Ishikawa (cell line): ENCODE measurements at regions not wholly inside any gene's neighbourhood (a gene's known extent, or its start where the extent isn't known, plus 50 kb on each side); places are given as distances from the start of the nearest gene placed in this dataset.

Experiments used
- CEBPB ChIP-seq: IDR thresholded peaks from 2 replicates; pipeline ENCODE4 v1.6.1; 2012
- CREB1 ChIP-seq: IDR thresholded peaks from 2 replicates; pipeline ENCODE4 v1.6.1; 2012; ENCODE audit warnings: low read depth
- EGR1 ChIP-seq: IDR thresholded peaks from 2 replicates; pipeline ENCODE4 v1.6.1; 2012
- EP300 ChIP-seq: IDR thresholded peaks from 2 replicates; pipeline ENCODE4 v1.6.1; 2012; ENCODE audit warnings: borderline replicate concordance
- FOXM1 ChIP-seq: IDR thresholded peaks from 2 replicates; pipeline ENCODE4 v1.6.1; 2012; ENCODE audit warnings: low read depth, borderline replicate concordance
- NFIC ChIP-seq: IDR thresholded peaks from 2 replicates; pipeline ENCODE4 v1.6.1; 2012
- RAD21 ChIP-seq: IDR thresholded peaks from 2 replicates; pipeline ENCODE4 v1.6.1; 2012; ENCODE audit warnings: low read depth
- TAF1 ChIP-seq: IDR thresholded peaks from 2 replicates; pipeline ENCODE4 v1.6.1; 2012; ENCODE audit warnings: low read depth, mild to moderate bottlenecking
- TCF12 ChIP-seq: IDR thresholded peaks from 2 replicates; pipeline ENCODE4 v1.6.1; 2012; ENCODE audit warnings: low read depth
- TEAD4 ChIP-seq: IDR thresholded peaks from 2 replicates; pipeline ENCODE4 v1.6.1; 2012
- YY1 ChIP-seq: IDR thresholded peaks from 2 replicates; pipeline ENCODE4 v1.6.1; 2012; ENCODE audit warnings: low read depth
- ZBTB7A ChIP-seq: IDR thresholded peaks from 2 replicates; pipeline ENCODE4 v1.6.1; 2012; ENCODE audit warnings: low read depth
- TF ChIP-seq, protein P1 (sequence below): IDR thresholded peaks from 2 replicates; pipeline ENCODE4 v1.6.1; 2012
- TF ChIP-seq, protein P2 (sequence below): IDR thresholded peaks from 2 replicates; pipeline ENCODE4 v1.6.1; 2012; ENCODE audit warnings: low read depth, mild to moderate bottlenecking
- TF ChIP-seq, protein P3 (sequence below): IDR thresholded peaks from 2 replicates; pipeline ENCODE4 v1.6.1; 2012

DNA sequence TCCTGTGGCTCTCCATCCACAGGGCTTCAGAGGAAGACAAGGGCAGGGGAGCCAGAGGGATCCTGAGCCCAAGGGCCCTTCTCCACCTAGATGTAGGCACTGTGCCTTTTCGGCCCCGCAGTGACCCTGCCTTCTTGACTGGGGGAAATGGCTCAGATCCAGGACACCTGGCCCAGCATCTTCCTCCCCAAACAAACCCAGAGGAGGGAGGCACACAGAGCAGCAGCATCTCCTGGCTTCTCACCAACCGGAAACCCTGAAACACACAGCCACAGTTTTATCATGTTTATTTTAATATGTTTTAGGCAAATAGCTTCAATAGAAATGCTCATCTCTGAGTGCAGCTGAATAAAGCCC, 84.5 kb upstream of the LRFN2 start:
- TF ChIP-seq CEBPB (no peak), YY1 (no peak), EGR1 (no peak), FOXM1 (no peak), TAF1 (no peak), CREB1 (no peak), EP300 (no peak), ZBTB7A (no peak), TEAD4 (no peak)
- TF ChIP-seq, protein P1, sequence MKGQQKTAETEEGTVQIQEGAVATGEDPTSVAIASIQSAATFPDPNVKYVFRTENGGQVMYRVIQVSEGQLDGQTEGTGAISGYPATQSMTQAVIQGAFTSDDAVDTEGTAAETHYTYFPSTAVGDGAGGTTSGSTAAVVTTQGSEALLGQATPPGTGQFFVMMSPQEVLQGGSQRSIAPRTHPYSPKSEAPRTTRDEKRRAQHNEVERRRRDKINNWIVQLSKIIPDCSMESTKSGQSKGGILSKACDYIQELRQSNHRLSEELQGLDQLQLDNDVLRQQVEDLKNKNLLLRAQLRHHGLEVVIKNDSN: no peak
- TF ChIP-seq, protein P2, sequence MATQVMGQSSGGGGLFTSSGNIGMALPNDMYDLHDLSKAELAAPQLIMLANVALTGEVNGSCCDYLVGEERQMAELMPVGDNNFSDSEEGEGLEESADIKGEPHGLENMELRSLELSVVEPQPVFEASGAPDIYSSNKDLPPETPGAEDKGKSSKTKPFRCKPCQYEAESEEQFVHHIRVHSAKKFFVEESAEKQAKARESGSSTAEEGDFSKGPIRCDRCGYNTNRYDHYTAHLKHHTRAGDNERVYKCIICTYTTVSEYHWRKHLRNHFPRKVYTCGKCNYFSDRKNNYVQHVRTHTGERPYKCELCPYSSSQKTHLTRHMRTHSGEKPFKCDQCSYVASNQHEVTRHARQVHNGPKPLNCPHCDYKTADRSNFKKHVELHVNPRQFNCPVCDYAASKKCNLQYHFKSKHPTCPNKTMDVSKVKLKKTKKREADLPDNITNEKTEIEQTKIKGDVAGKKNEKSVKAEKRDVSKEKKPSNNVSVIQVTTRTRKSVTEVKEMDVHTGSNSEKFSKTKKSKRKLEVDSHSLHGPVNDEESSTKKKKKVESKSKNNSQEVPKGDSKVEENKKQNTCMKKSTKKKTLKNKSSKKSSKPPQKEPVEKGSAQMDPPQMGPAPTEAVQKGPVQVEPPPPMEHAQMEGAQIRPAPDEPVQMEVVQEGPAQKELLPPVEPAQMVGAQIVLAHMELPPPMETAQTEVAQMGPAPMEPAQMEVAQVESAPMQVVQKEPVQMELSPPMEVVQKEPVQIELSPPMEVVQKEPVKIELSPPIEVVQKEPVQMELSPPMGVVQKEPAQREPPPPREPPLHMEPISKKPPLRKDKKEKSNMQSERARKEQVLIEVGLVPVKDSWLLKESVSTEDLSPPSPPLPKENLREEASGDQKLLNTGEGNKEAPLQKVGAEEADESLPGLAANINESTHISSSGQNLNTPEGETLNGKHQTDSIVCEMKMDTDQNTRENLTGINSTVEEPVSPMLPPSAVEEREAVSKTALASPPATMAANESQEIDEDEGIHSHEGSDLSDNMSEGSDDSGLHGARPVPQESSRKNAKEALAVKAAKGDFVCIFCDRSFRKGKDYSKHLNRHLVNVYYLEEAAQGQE: no peak
- TF ChIP-seq, protein P3, sequence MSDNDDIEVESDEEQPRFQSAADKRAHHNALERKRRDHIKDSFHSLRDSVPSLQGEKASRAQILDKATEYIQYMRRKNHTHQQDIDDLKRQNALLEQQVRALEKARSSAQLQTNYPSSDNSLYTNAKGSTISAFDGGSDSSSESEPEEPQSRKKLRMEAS: no peak

DNA sequence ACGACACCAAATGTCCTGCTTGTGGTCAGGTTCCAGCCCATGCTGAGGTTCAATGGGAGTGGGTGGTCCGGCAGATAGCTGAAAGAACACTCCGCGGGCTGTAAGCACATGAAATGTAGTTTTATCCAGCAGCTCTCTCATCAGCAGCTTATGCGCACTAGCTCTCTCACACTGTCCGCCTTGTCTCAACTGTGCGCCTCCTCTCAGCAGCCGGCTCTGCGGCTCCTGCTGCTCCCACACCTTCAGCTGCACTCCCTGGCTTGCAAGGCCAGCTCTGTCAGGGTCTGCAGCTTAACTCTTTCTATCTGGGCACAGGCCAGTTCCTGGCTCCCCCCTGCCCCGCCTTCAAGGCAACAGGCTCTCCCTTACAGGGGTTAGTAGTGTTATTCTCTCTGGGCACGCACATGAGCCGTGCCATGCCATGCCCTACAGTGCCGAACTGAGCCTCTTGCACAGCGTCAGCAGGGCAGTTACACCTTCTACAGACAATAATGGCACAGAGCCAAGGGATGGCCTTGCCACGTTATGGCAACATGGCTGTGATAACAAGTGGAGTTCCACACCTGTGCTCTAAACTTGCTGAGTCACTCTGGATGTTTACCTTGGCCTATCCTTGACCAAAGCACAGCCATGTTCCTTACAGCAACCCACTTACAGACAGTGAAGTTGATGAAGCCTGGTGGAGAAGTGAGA, 84.0 kb upstream of the LRFN2 start:
- TF ChIP-seq TEAD4 (no peak), CREB1 (no peak), FOXM1 (no peak), RAD21 (no peak), CEBPB (no peak), ZBTB7A (no peak), NFIC (no peak)
- TF ChIP-seq, protein P3: no peak
- TF ChIP-seq, protein P1: no peak
- TF ChIP-seq, protein P2: no peak

DNA sequence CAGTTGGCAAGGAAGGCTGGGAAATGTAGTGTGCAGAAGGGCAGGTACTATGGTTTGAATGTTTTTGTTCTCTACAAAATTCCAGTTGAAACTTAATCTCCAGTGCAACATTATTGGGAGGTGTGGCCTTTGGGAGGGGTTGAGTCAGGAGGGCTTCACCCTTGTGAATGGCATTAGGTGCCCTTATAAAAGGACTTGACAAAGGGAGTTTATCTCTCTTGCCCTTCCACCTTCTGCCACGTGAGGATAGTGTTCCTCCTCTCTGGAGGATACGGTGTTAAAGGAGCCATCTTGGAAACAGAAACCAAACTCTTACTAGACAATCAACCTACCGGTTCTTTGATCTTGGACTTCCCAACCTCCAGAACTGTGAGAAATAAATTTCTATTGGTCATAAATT, 82.2 kb upstream of the LRFN2 start:
- TF ChIP-seq RAD21 (no peak), TEAD4 (no peak), EGR1 (no peak), FOXM1 (no peak)

DNA sequence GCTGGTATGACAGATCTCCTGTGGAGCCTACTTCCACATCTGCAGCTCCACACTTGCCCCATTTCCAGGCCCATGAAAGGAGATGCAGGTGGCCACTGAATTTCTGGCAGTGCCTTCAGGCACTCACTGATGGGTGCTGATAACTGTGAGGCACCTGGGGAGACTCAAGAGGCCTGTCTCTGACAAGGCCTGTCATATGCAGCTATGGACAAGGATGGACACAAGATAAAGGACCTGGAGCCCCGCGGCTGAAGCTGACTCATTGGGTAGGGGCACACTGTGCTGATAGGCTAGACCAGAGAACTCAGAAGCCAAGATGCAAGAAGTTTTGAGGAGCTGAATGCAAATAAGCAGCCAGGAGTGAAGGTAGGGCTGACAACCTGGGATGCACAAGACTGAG, 81.0 kb upstream of the LRFN2 start:
- TF ChIP-seq CREB1 (no peak), YY1 (no peak)

DNA sequence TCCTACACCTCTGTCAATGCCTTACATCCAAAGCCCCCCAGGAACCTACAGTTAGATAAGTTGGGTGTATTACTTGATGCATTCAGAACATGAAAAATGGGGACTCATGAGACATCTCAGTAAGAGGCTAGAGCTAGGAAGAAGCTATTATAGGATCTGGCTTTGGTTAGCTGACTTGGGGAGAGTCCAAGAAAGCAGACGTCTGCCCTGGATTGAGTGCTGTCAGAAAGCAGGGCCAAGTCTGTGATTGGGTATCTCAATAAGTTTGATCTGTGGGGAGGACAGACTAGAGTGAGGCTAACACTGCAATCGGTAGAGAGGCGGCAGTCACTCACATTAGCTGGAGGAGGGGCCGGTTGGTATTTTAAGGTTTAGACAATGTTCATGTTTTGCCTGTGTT, 79.4 kb upstream of the LRFN2 start:
- no peak for TF ChIP-seq TCF12
- TF ChIP-seq ZBTB7A: no peak
- no peak for TF ChIP-seq RAD21
- TF ChIP-seq YY1: no peak
- no peak for TF ChIP-seq NFIC
- no peak for TF ChIP-seq TEAD4
- TF ChIP-seq EP300: no peak

DNA sequence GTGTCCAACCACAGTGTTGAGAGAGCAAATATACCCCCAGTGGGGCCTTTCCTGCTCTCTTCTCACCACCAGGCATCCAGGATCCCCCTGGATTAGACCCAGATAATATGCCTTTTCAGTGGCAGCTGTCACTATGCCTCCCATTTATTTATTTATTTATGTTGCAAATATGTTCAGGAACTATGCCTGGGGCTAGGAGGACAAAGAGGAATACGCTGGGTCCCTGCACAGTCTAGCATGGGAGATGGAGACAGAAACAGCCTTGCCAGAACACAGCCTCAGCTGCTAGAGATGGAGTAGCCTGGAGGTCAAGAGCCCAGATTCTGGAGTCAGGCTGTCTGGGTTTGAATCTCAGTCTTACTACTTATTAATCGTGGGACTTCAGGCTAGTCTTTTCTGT, 74.6 kb upstream of the LRFN2 start:
- no peak for TF ChIP-seq EP300
- TF ChIP-seq CEBPB: no peak
- TF ChIP-seq TAF1: no peak
- TF ChIP-seq RAD21: no peak
- TF ChIP-seq ZBTB7A: no peak

DNA sequence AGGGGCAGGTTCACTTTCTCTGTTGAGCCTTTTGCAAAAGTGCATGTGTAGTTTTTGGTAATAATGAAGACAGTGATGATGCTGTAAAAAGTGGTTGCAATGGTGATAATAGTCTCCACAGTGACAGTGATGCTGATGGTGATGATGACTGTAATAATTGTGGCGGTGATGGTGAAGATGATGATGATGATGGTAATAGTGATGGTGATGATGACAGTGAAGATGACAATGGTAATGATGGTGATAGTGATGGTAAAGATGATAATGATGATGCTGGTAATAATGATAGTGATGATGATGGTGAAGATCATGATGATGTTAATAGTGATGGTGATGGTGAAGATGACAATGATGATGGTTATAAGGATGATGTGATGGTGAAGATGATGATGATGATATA, 67.7 kb upstream of the LRFN2 start:
- TF ChIP-seq TCF12: no peak
- TF ChIP-seq TEAD4: no peak
- no peak for TF ChIP-seq YY1
- no peak for TF ChIP-seq EGR1
- TF ChIP-seq EP300: no peak
- TF ChIP-seq, protein P1: no peak
- no peak for TF ChIP-seq CREB1
- TF ChIP-seq, protein P3: no peak
- no peak for TF ChIP-seq TAF1
- no peak for TF ChIP-seq NFIC
